ENCODE measurements at regions not wholly inside any gene's neighbourhood (a gene's known extent, or its start where the extent isn't known, plus 50 kb on each side); places are given as distances from the start of the nearest gene placed in this dataset.

DNA sequence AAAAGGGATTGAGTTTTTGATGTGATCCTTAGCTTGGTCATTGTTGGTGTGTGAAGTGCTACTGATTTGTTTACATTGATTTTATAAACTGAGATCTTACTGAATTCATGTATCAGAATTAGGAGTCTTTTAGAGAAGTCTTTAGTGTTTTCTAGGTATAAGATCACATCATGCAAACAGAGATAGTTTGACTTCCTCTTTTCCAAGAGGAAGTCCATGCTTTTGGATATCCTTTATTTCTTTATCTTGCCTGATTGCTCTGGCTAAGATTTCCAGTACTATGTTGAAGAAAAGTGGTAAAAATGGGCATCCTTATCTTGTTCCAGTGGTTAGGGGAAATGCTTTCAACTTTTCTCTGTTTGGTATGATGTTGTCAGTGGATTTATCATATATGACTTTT lies 561.2 kb upstream of the SLITRK1 start:
- TF ChIP-seq, protein P1, sequence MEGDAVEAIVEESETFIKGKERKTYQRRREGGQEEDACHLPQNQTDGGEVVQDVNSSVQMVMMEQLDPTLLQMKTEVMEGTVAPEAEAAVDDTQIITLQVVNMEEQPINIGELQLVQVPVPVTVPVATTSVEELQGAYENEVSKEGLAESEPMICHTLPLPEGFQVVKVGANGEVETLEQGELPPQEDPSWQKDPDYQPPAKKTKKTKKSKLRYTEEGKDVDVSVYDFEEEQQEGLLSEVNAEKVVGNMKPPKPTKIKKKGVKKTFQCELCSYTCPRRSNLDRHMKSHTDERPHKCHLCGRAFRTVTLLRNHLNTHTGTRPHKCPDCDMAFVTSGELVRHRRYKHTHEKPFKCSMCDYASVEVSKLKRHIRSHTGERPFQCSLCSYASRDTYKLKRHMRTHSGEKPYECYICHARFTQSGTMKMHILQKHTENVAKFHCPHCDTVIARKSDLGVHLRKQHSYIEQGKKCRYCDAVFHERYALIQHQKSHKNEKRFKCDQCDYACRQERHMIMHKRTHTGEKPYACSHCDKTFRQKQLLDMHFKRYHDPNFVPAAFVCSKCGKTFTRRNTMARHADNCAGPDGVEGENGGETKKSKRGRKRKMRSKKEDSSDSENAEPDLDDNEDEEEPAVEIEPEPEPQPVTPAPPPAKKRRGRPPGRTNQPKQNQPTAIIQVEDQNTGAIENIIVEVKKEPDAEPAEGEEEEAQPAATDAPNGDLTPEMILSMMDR (IDR thresholded peaks at IDR 0.05) = no peak
- TF ChIP-seq POLR2A (IDR thresholded peaks at IDR 0.05) = no peak
- TF ChIP-seq EP300 (IDR thresholded peaks at IDR 0.05) = no peak

All from tibial nerve (tissue), 4 donors.